OCI-LY3 (cell line): ENCODE measurements at regions not wholly inside any gene's neighbourhood (a gene's known extent, or its start where the extent isn't known, plus 50 kb on each side); places are given as distances from the start of the nearest gene placed in this dataset.

ENCODE experiments used
- H2AFZ ChIP-seq: fragments of 200-600, 300-600 bp; shearing (Covaris generic); 2 replicates; pipeline ENCODE4 v1.6.0; 2014; ENCODE audit warnings: antibody characterized with exemption, low read depth, low read length
- H3K27ac ChIP-seq: fragments of 200-600, 300-600 bp; sonication (generic); 2 replicates; pipeline ENCODE4 v1.5.1; 2014; ENCODE audit warnings: mild to moderate bottlenecking, low read length, moderate library complexity, mixed read lengths
- H3K27me3 ChIP-seq: fragments of 200-600, 300-600 bp; sonication (generic); 2 replicates; pipeline ENCODE4 v1.6.1; 2014; ENCODE audit warnings: low read depth, low read length, mixed read lengths
- H3K36me3 ChIP-seq: fragments of 200-600, 300-600 bp; sonication (generic); replicated peaks from 2 replicates; pipeline ENCODE3; 2014; ENCODE audit warnings: low read depth, low read length, mixed read lengths
- H3K4me1 ChIP-seq: fragments of 300-600, 200-600 bp; sonication (generic); 2 replicates; pipeline ENCODE4 v1.6.1; 2014; ENCODE audit warnings: low read length, mixed read lengths
- H3K4me2 ChIP-seq: fragments of 200-600, 300-600 bp; sonication (generic); 2 replicates; pipeline ENCODE4 v1.6.1; 2014; ENCODE audit warnings: low read length, mixed read lengths
- H3K4me3 ChIP-seq: fragments of 300-600, 200-600 bp; sonication (generic); 2 replicates; pipeline ENCODE4 v1.5.1; 2014; ENCODE audit warnings: antibody characterized with exemption, mild to moderate bottlenecking, low read length, moderate library complexity
- H3K79me2 ChIP-seq: fragments of 300-600, 200-600 bp; shearing (Covaris generic); 2 replicates; pipeline ENCODE4 v1.6.1; 2014; ENCODE audit warnings: mild to moderate bottlenecking, low read length, mixed read lengths
- H3K9ac ChIP-seq: fragments of 300-600, 200-600 bp; shearing (Covaris generic); 2 replicates; pipeline ENCODE4 v1.6.0; 2014; ENCODE audit warnings: mild to moderate bottlenecking, low read length, moderate library complexity
- H3K9me3 ChIP-seq: fragments of 200-600, 300-600 bp; shearing (Covaris generic); 2 replicates; pipeline ENCODE4 v1.6.1; 2014; ENCODE audit warnings: low read length, mixed read lengths; ENCODE audit not compliant: insufficient read depth
- H4K20me1 ChIP-seq: fragments of 200-600, 300-600 bp; sonication (generic); 2 replicates; pipeline ENCODE4 v1.6.1; 2016; ENCODE audit warnings: low read length, mixed read lengths; ENCODE audit not compliant: insufficient read depth
- CTCF ChIP-seq: fragments of 200-600, 300-600 bp; sonication (generic); IDR thresholded peaks from 2 replicates; pipeline ENCODE4 v1.5.1; 2014; ENCODE audit warnings: antibody characterized with exemption, low read length, low read depth
- EZH2phosphoT487 ChIP-seq: fragments of 200-600 bp; shearing (Covaris generic); IDR thresholded peaks from 2 replicates; pipeline ENCODE4 v1.6.1; 2018; ENCODE audit warnings: antibody characterized with exemption, mixed run types, low read depth

- H3K9me3 ChIP-seq = no peaks in the 10 kb centered on the region
These were observed 140.8 kb upstream of the ZEB2 start for GRCh38 chr2:144660518-144661316.

DNA sequence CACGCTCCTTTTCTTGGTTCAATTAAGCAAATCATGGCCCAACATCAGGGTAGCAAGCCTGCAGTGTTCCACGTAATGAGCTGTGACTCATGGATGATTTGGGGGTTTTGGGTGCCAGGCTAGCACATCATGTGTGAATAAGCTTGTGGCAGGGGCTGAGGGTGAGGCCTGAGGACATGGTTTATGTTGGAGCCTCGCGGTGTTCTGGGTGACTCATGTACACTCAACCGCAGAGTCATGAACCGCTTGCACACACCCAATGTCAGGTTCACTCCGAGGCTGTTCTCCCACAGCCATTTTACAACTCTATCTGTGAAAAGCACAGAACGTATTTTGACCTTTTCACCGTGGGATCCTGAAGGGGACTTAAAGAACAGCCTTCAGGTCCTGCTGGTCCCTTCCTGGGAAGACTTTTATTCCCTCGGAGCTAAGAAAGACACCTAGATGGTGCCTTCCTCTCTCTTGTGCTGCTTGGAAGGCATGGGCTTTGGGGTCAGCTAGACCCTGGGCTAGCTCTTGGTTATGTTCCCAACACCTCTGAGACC is 139.9 kb upstream of the ZEB2 start:
- Histone ChIP-seq H3K9me3 (no peaks in the 10 kb centered on the region), H3K36me3 (no peaks in the 10 kb centered on the region), H3K27me3 (no peaks in the 10 kb centered on the region), H3K4me3 (no peak overlapping the region), H3K4me1 (peaks cover 8% of the 10 kb centered on the region), H3K9ac (no peak overlapping the region), H3K27ac (no peak overlapping the region), H4K20me1 (no peaks in the 10 kb centered on the region), H3K4me2 (no peak overlapping the region), H2AFZ (no peak overlapping the region), H3K79me2 (no peaks in the 10 kb centered on the region)
- no peak for TF ChIP-seq EZH2phosphoT487
- no peak for TF ChIP-seq CTCF

More at GRCh38 chr2:144660518-144661316, 140.8 kb upstream of the ZEB2 start:
- Histone ChIP-seq H3K9ac (no peak overlapping the region), H3K4me3 (no peak overlapping the region), H3K79me2 (no peaks in the 10 kb centered on the region), H3K4me2 (no peak overlapping the region), H3K27ac (no peak overlapping the region), H4K20me1 (no peaks in the 10 kb centered on the region), H3K4me1 (peaks cover 8% of the 10 kb centered on the region), H3K36me3 (no peaks in the 10 kb centered on the region), H3K27me3 (no peaks in the 10 kb centered on the region), H2AFZ (no peak overlapping the region)
- no peak for TF ChIP-seq CTCF
- TF ChIP-seq EZH2phosphoT487 = no peak

GRCh38 chr2:144654523-144654922 is 134.6 kb upstream of the ZEB2 start:
- H3K4me2 ChIP-seq = no peak overlapping the region
- no peaks in the 10 kb centered on the region for H3K9me3 ChIP-seq
- H2AFZ ChIP-seq = no peak overlapping the region; the same call in 1 of the 2 replicates
- H3K27me3 ChIP-seq = no peaks in the 10 kb centered on the region
- H3K4me1 ChIP-seq = no peaks in the 10 kb centered on the region
- H3K9ac ChIP-seq = no peak overlapping the region
- no peaks in the 10 kb centered on the region for H3K36me3 ChIP-seq
- TF ChIP-seq CTCF (no peak), EZH2phosphoT487 (no peak)
- H3K79me2 ChIP-seq = no peaks in the 10 kb centered on the region
- no peak overlapping the region for H3K27ac ChIP-seq
- H4K20me1 ChIP-seq = no peaks in the 10 kb centered on the region
- no peak overlapping the region for H3K4me3 ChIP-seq

DNA sequence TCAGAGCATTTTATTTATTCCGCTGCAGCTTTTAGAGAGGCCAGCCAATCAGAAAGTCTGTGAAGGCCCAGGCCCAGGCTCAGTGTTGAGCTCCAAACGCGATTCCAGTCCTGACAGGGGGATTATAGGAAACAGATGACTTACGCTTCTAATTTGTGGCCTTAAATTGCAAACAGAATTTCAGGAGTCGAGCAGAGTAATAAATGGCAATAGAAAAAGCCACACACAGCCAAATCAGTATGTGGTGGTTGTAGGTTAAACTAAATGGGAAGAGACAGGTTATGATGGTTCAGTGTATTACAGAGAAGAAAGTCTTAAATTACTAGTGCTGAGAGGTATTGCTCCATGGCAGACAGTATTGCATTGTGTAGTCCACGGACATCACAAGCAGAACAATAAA is 131.0 kb upstream of the ZEB2 start:
- Histone ChIP-seq H3K4me1 (no peaks in the 10 kb centered on the region), H3K27me3 (no peaks in the 10 kb centered on the region), H3K9ac (no peak overlapping the region), H3K4me3 (no peak overlapping the region), H3K4me2 (no peak overlapping the region), H3K27ac (no peak overlapping the region), H3K9me3 (no peaks in the 10 kb centered on the region), H3K36me3 (no peaks in the 10 kb centered on the region), H3K79me2 (no peaks in the 10 kb centered on the region), H4K20me1 (no peaks in the 10 kb centered on the region), H2AFZ (no peak overlapping the region)
- no peak for TF ChIP-seq EZH2phosphoT487
- no peak for TF ChIP-seq CTCF
